ENCODE measurements at regions not wholly inside any gene's neighbourhood (a gene's known extent, or its start where the extent isn't known, plus 50 kb on each side); places are given as distances from the start of the nearest gene placed in this dataset.
"Not testable (repeated sequence)": the region's sequence is repeated elsewhere in the genome, so short reads cannot be mapped to it uniquely, and the experiment has no call there.

GRCh38 chr2:179340678-179341077 lies 76.0 kb upstream of the SESTD1 start:
- Mint-ChIP-seq H3K27ac (no peak overlapping the region), H3K9me3 (no peaks in the 10 kb centered on the region), H3K36me3 (no peaks in the 10 kb centered on the region)
- DNase-seq (ENCODE audit: low spot score in 2 of 2) (no peak), ATAC-seq (no peak)

- H3K27ac Mint-ChIP-seq = no peak overlapping the region
- H3K36me3 Mint-ChIP-seq = no peaks in the 10 kb centered on the region
- ATAC-seq (no peak), DNase-seq (ENCODE audit: low spot score in 2 of 2) (no peak)
- H3K9me3 Mint-ChIP-seq = no peaks in the 10 kb centered on the region
Measured at GRCh38 chr2:179338681-179339080, 74.0 kb upstream of the SESTD1 start.

- DNase-seq (ENCODE audit: low spot score in 2 of 2) (no peak), ATAC-seq (no peak)
- no peaks in the 10 kb centered on the region for H3K9me3 Mint-ChIP-seq
- no peaks in the 10 kb centered on the region for H3K36me3 Mint-ChIP-seq
- no peak overlapping the region for H3K27ac Mint-ChIP-seq
Measured at GRCh38 chr2:179336782-179337534, 72.3 kb upstream of the SESTD1 start.

GRCh38 chr2:179335732-179336131 lies 71.1 kb upstream of the SESTD1 start:
- DNase-seq (ENCODE audit: low spot score in 2 of 2) = no peak
- ATAC-seq = peak in 1 of 2 donors; percentile 58
- H3K9me3 Mint-ChIP-seq = no peaks in the 10 kb centered on the region

GRCh38 chr2:179332903-179333302 lies 68.3 kb upstream of the SESTD1 start:
- peaks cover 0 to 18% of the 10 kb centered on the region in 2 donors for H3K36me3 Mint-ChIP-seq
- no peak overlapping the region for H3K27ac Mint-ChIP-seq
- peaks cover 0 to 10% of the 10 kb centered on the region in 2 donors for H3K9me3 Mint-ChIP-seq
- ATAC-seq (no peak), DNase-seq (ENCODE audit: low spot score in 2 of 2) (no peak)

More at GRCh38 chr2:179335732-179336131, 71.1 kb upstream of the SESTD1 start:
- Mint-ChIP-seq H3K27ac (no peak overlapping the region), H3K36me3 (peaks cover 0 to 2% of the 10 kb centered on the region in 2 donors)

- peaks cover 0 to 18% of the 10 kb centered on the region in 2 donors for H3K36me3 Mint-ChIP-seq
- no peak for ATAC-seq
- H3K27ac Mint-ChIP-seq = no peak overlapping the region
- H3K9me3 Mint-ChIP-seq = peaks cover 0 to 10% of the 10 kb centered on the region in 2 donors
- no peak for DNase-seq (ENCODE audit: low spot score in 2 of 2)
Measured at GRCh38 chr2:179331061-179331460, 66.4 kb upstream of the SESTD1 start.

- H3K27ac Mint-ChIP-seq = no peak overlapping the region
- DNase-seq (ENCODE audit: low spot score in 2 of 2) (no peak), ATAC-seq (no peak)
- H3K36me3 Mint-ChIP-seq = peaks cover 0 to 5% of the 10 kb centered on the region in 2 donors
- peaks cover 0 to 3% of the 10 kb centered on the region in 2 donors for H3K9me3 Mint-ChIP-seq
Measured at GRCh38 chr2:179322289-179322688, 57.7 kb upstream of the SESTD1 start.

- DNase-seq (ENCODE audit: low spot score in 2 of 2); H3K36me3 Mint-ChIP-seq; ATAC-seq; H3K9me3 Mint-ChIP-seq; H3K27ac Mint-ChIP-seq: not testable (repeated sequence)
Measured at GRCh38 chr2:179321034-179321433, 56.4 kb upstream of the SESTD1 start.

GRCh38 chr2:179314729-179315128 lies 50.1 kb upstream of the SESTD1 start:
- not testable (repeated sequence) for DNase-seq (ENCODE audit: low spot score in 2 of 2); H3K9me3 Mint-ChIP-seq; H3K27ac Mint-ChIP-seq; ATAC-seq; H3K36me3 Mint-ChIP-seq
